OCI-LY7 (cell line): ENCODE measurements at regions not wholly inside any gene's neighbourhood (a gene's known extent, or its start where the extent isn't known, plus 50 kb on each side); places are given as distances from the start of the nearest gene placed in this dataset.

Experiments used
- BruUV-seq: library from RNA; stranded (reverse); fragments of 400-500 nt; replicated peaks from 2 replicates; lab custom pipeline; 2021; lab: Mats Ljungman, UMichigan
- CTCF ChIA-PET: fragments of 300-600 bp; sonication (Branson Sonifier 250); formaldehyde crosslinking; loops from one replicate; lab custom pipeline; 2022; ENCODE audit warnings: antibody characterized with exemption; ENCODE audit not compliant: unreplicated experiment; lab: Charles Lee
- POLR2A ChIA-PET: fragments of 300-600 bp; sonication (Branson Sonifier 250); formaldehyde crosslinking; loops from one replicate; lab custom pipeline; 2022; ENCODE audit warnings: antibody characterized with exemption; lab: Charles Lee
- DNase-seq: peaks from one replicate; pipeline ENCODE4 v3.0.0-alpha.2; 2015; ENCODE audit warnings: low spot score
- H2AFZ ChIP-seq: fragments of 200-600 bp; sonication (generic), shearing (Covaris generic); 2 replicates; pipeline ENCODE4 v1.6.1; 2014; ENCODE audit warnings: mild to moderate bottlenecking, antibody characterized with exemption, low read length, moderate library complexity
- H3K27ac ChIP-seq: fragments of 200-600 bp; sonication (generic); 2 replicates; pipeline ENCODE4 v1.5.1; 2014; ENCODE audit warnings: mixed run types, low read depth, mild to moderate bottlenecking, moderate library complexity, low read length, inconsistent platforms; ENCODE audit not compliant: poor library complexity, severe bottlenecking
- H3K36me3 ChIP-seq: fragments of 200-600 bp; sonication (generic); 2 replicates; pipeline ENCODE4 v1.6.1; 2014; ENCODE audit warnings: mild to moderate bottlenecking, antibody characterized with exemption, low read length, moderate library complexity, mixed read lengths; ENCODE audit not compliant: insufficient read depth
- H3K4me1 ChIP-seq: fragments of 200-600 bp; sonication (generic); 2 replicates; pipeline ENCODE4 v1.5.1; 2014; ENCODE audit warnings: mild to moderate bottlenecking, low read length; ENCODE audit not compliant: insufficient read depth, poor library complexity, severe bottlenecking
- H3K4me2 ChIP-seq: fragments of 200-600 bp; sonication (generic); 2 replicates; pipeline ENCODE4 v1.6.1; 2014; ENCODE audit warnings: mild to moderate bottlenecking, low read length
- H3K4me3 ChIP-seq: fragments of 200-600 bp; sonication (generic); 2 replicates; pipeline ENCODE4 v1.5.1; 2014; ENCODE audit warnings: mild to moderate bottlenecking, low read depth, low read length; ENCODE audit not compliant: poor library complexity, severe bottlenecking
- H3K79me2 ChIP-seq: fragments of 200-600 bp; sonication (generic); 2 replicates; pipeline ENCODE4 v1.6.1; 2016; ENCODE audit warnings: low read depth, mild to moderate bottlenecking, low read length, moderate library complexity, mixed read lengths; ENCODE audit not compliant: insufficient read depth
- H3K9me2 ChIP-seq: fragments of 200-600 bp; sonication (generic); 2 replicates; pipeline ENCODE4 v1.6.1; 2016; ENCODE audit warnings: mild to moderate bottlenecking, low read length, mixed read lengths; ENCODE audit not compliant: insufficient read depth
- H3K9me3 ChIP-seq: fragments of 200-600 bp; sonication (generic); 2 replicates; pipeline ENCODE4 v1.6.1; 2014; ENCODE audit warnings: mild to moderate bottlenecking, mixed run types, low read length, mixed read lengths
- H4K20me1 ChIP-seq: fragments of 200-600 bp; sonication (generic); 2 replicates; pipeline ENCODE4 v1.6.1; 2014; ENCODE audit warnings: mild to moderate bottlenecking, antibody characterized with exemption, low read length, moderate library complexity, mixed read lengths; ENCODE audit not compliant: insufficient read depth
- EZH2phosphoT487 ChIP-seq: fragments of 200-600 bp; sonication (generic); IDR thresholded peaks from 2 replicates; pipeline ENCODE4 v1.6.1; 2018; ENCODE audit warnings: low read depth, borderline replicate concordance, mild to moderate bottlenecking, mixed run types, antibody characterized with exemption, low read length, moderate library complexity, mixed read lengths
- intact Hi-C: fragments of 100-400 bp; cut with micrococcal nuclease; formaldehyde crosslinking; loops from one replicate; pipeline ENCODE4 v1.10.0; 2022; ENCODE audit not compliant: unreplicated experiment
- TF ChIP-seq, protein P1 (sequence below): fragments of 200-600 bp; sonication (generic); conservative IDR thresholded peaks from 2 replicates; pipeline ENCODE4 v1.5.1; 2014; ENCODE audit warnings: mild to moderate bottlenecking, antibody characterized with exemption, low read length, moderate library complexity, mixed read lengths

DNA sequence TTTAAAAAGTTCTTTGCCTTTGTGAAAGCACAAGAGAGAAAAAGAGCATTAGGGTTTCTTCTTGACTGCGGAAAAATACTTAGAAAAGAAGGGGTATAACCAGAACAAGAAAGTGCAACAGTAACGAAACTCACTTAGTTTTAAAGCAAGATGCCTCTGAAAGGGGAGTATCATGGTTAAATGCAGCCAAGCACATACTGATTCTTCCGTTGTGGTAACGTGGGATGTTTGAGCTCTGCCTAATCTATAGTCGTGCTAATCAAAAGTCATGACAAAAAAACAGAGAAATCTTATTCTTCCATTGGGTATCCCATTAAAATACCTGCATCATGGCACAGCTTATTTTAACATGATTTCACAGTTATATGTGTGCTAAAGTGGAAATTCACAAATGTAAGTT is 187.8 kb upstream of the LRFN5 start:
- Histone ChIP-seq H3K4me2 (no peak overlapping the region; the same call in 1 of the 2 replicates), H2AFZ (no peak overlapping the region), H3K4me3 (no peak overlapping the region), H3K27ac (no peak overlapping the region), H3K9me2 (no peaks in the 10 kb centered on the region), H3K9me3 (no peaks in the 10 kb centered on the region), H3K36me3 (no peaks in the 10 kb centered on the region), H3K4me1 (no peaks in the 10 kb centered on the region), H4K20me1 (no peaks in the 10 kb centered on the region), H3K79me2 (no peaks in the 10 kb centered on the region)
- TF ChIP-seq, protein P1, sequence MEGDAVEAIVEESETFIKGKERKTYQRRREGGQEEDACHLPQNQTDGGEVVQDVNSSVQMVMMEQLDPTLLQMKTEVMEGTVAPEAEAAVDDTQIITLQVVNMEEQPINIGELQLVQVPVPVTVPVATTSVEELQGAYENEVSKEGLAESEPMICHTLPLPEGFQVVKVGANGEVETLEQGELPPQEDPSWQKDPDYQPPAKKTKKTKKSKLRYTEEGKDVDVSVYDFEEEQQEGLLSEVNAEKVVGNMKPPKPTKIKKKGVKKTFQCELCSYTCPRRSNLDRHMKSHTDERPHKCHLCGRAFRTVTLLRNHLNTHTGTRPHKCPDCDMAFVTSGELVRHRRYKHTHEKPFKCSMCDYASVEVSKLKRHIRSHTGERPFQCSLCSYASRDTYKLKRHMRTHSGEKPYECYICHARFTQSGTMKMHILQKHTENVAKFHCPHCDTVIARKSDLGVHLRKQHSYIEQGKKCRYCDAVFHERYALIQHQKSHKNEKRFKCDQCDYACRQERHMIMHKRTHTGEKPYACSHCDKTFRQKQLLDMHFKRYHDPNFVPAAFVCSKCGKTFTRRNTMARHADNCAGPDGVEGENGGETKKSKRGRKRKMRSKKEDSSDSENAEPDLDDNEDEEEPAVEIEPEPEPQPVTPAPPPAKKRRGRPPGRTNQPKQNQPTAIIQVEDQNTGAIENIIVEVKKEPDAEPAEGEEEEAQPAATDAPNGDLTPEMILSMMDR, result no peak
- TF ChIP-seq EZH2phosphoT487, result no peak
- BruUV-seq, result no TSS peak
- ChIA-PET POLR2A (no interaction called here), CTCF (no interaction called here)
- DNase-seq, result no peak
- intact Hi-C loops, result no loop called here

DNA sequence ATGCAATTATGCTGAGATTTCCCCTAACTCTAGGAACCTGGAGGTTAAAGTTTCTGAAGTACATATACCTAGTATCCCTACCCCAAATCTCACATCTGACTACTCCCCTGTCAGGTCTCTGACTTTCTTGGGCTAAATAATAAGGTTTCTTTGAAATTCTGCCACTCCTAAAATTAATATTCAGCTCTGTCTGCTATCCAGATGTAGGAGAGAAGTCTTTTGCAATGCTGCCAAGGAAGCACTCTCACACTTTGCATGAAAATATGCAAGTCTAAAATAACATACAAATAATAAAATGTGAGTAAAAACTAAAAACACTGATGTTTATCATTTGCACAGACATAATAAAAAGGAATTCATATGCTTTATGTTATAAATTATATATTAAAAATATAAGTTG is 196.9 kb upstream of the LRFN5 start:
- Histone ChIP-seq H3K9me3 (no peaks in the 10 kb centered on the region), H3K27ac (no peak overlapping the region), H4K20me1 (no peaks in the 10 kb centered on the region), H3K9me2 (no peaks in the 10 kb centered on the region), H3K36me3 (no peaks in the 10 kb centered on the region), H3K4me3 (no peak overlapping the region), H3K4me2 (no peak overlapping the region), H3K4me1 (no peaks in the 10 kb centered on the region), H2AFZ (no peak overlapping the region), H3K79me2 (no peaks in the 10 kb centered on the region)
- BruUV-seq, result no TSS peak
- POLR2A ChIA-PET, result no interaction called here
- intact Hi-C loops, result no loop called here
- no peak for DNase-seq
- CTCF ChIA-PET, result no interaction called here
- TF ChIP-seq EZH2phosphoT487, result no peak
- TF ChIP-seq, protein P1, result no peak

DNA sequence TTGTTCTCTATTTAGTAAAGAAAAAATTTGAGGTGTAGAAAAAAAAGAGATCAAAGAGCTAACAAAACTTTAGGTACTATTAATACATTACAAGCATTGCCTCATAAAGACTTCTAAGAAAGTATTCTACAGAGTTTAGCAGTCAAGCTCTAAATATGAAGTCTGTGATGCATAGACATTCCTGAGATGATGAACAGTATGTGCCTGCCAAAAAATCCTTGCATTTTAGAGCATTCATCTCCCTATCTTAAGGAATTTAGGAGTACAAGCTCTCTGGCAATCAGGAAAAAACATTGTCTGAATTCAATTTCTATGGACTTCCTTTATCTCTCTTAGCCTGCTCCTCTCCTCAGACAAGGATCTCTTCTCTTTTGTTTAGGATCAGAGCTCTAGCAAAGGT is 202.6 kb upstream of the LRFN5 start:
- POLR2A ChIA-PET, result interaction anchor here (0.7 kb wide), 2 partner anchors 25 to 32 kb away, joined by 3 read pairs; no protein-coding TSS in a partner anchor

More for the DNA sequence above, 202.6 kb upstream of the LRFN5 start:
- TF ChIP-seq EZH2phosphoT487, result no peak
- TF ChIP-seq, protein P1, result no peak
- no peak overlapping the region for H2AFZ ChIP-seq
- no peaks in the 10 kb centered on the region for H3K79me2 ChIP-seq
- no peak overlapping the region for H3K4me3 ChIP-seq
- intact Hi-C loops, result no loop called here
- no peaks in the 10 kb centered on the region for H3K9me2 ChIP-seq
- H3K27ac ChIP-seq, result no peak overlapping the region
- H3K4me1 ChIP-seq, result no peaks in the 10 kb centered on the region
- no peaks in the 10 kb centered on the region for H3K36me3 ChIP-seq
- no peaks in the 10 kb centered on the region for H3K9me3 ChIP-seq
- H4K20me1 ChIP-seq, result no peaks in the 10 kb centered on the region
- CTCF ChIA-PET, result no interaction called here
- no TSS peak for BruUV-seq
- no peak overlapping the region for H3K4me2 ChIP-seq
- no peak for DNase-seq
